HG02840 (cell line): ENCODE measurements at regions not wholly inside any gene's neighbourhood (a gene's known extent, or its start where the extent isn't known, plus 50 kb on each side); places are given as distances from the start of the nearest gene placed in this dataset.

Source experiments
- ATAC-seq: cut with Tn5 transposase; IDR thresholded peaks from one replicate; pipeline ENCODE4 v1.9.1; 2021; ENCODE audit warnings: mild to moderate bottlenecking, moderate library complexity, moderate number of reproducible peaks; ENCODE audit not compliant: unreplicated experiment, low FRiP score

- ATAC-seq: no peak
These were observed 1142.9 kb upstream of the PABPC4L start for GRCh38 chr4:135344492-135344891.

- no peak for ATAC-seq
These were observed 1136.6 kb upstream of the PABPC4L start for GRCh38 chr4:135338181-135338580.

GRCh38 chr4:135325264-135325663 is 1123.7 kb upstream of the PABPC4L start:
- ATAC-seq: no peak

GRCh38 chr4:135319685-135320084 is 1118.1 kb upstream of the PABPC4L start:
- no peak for ATAC-seq

- no peak for ATAC-seq
These were observed 1114.7 kb upstream of the PABPC4L start for GRCh38 chr4:135316266-135316779.

- ATAC-seq: no peak
These were observed 1088.5 kb upstream of the PABPC4L start for GRCh38 chr4:135290136-135290535.

- no peak for ATAC-seq
These were observed 1082.3 kb upstream of the PABPC4L start for GRCh38 chr4:135283934-135284333.

- no peak for ATAC-seq
These were observed 1081.1 kb upstream of the PABPC4L start for GRCh38 chr4:135282676-135283075.

GRCh38 chr4:135281230-135281629 is 1079.6 kb upstream of the PABPC4L start:
- no peak for ATAC-seq

GRCh38 chr4:135277980-135278315 is 1076.4 kb upstream of the PABPC4L start:
- ATAC-seq: no peak

GRCh38 chr4:135277068-135277979 is 1075.7 kb upstream of the PABPC4L start:
- no peak for ATAC-seq

- no peak for ATAC-seq
These were observed 1072.8 kb upstream of the PABPC4L start for GRCh38 chr4:135274416-135274815.

GRCh38 chr4:135269125-135269890 is 1067.7 kb upstream of the PABPC4L start:
- ATAC-seq: peak; percentile 78

GRCh38 chr4:135268369-135268768 is 1066.8 kb upstream of the PABPC4L start:
- no peak for ATAC-seq

- ATAC-seq: no peak
These were observed 1065.7 kb upstream of the PABPC4L start for GRCh38 chr4:135267148-135267865.

GRCh38 chr4:135256111-135256510 is 1054.5 kb upstream of the PABPC4L start:
- no peak for ATAC-seq

- ATAC-seq: no peak
These were observed 1048.5 kb upstream of the PABPC4L start for GRCh38 chr4:135250040-135250439.

GRCh38 chr4:135249024-135249423 is 1047.4 kb upstream of the PABPC4L start:
- ATAC-seq: no peak

GRCh38 chr4:135244696-135245095 is 1043.1 kb upstream of the PABPC4L start:
- no peak for ATAC-seq

- ATAC-seq: no peak
These were observed 1042.5 kb upstream of the PABPC4L start for GRCh38 chr4:135244056-135244455.

GRCh38 chr4:135240796-135241195 is 1039.2 kb upstream of the PABPC4L start:
- no peak for ATAC-seq
